ENCODE measurements at regions not wholly inside any gene's neighbourhood (a gene's known extent, or its start where the extent isn't known, plus 50 kb on each side); places are given as distances from the start of the nearest gene placed in this dataset. TPM values are rescaled to one million over a fixed set of nuclear protein-coding genes. Genes with fewer than 3 reads are reported as not detected.

DNA sequence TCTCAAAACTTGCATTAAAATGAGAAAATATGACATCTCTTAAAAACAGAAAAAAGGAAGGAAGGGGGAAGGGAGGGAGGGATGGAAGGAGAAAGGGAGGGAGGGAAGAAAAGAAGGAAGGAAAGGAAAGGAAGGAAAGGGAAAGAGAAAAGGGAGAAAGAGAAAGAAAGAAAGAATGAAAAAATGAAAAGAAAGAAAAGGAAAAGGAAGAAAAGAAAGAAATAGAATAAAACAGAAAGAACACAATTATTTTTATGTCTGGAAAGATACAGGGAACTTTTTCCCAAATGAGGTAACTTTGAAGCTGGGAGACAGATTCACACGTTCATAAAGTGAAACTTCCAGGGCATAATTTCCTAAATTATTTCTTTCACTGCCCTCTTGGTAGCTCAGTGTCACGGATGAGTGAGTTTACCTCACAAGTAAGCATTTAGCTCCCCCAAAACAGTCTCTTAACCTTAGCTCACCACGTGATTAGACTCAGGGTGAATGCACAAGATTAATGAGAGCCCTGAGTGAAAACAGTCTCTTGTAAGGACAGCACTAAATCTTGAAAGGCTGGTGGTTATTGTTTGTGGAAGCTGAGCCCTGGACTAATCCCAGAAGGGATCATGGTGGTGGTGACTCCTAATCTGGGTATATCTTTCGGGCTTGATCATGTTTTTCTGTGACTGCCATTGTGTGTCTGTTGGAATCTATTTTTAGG is 74.1 kb upstream of the HDAC9 start:
- ATAC-seq (no peak), DNase-seq (ENCODE audit: low spot score) (no peak)
- intact Hi-C loops (cut with DNase I) = no loop called here

DNA sequence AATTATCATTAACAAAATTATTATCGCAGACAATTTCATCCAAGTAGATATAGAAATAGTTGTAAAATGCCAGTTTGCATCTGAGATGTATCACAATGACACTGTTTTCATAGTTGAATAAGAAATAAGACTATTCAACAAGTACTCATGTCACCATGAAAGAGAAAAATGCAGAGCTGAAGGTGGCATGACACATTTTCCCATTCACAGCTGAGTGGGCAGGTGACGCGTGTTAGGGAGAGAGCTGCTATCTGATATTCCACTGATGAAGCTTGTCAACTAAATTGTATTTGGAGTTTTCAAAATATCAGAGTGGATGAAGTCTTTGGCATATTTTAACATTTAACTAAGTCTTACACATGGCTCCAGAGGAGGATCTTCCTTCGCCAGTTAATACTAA is 70.3 kb upstream of the HDAC9 start:
- no peak for DNase-seq (ENCODE audit: low spot score)
- intact Hi-C loops (cut with DNase I) = loop anchor here (5.0 kb wide), 1 partner anchor 1967 kb away; no protein-coding TSS in a partner anchor
- ATAC-seq = no peak

DNA sequence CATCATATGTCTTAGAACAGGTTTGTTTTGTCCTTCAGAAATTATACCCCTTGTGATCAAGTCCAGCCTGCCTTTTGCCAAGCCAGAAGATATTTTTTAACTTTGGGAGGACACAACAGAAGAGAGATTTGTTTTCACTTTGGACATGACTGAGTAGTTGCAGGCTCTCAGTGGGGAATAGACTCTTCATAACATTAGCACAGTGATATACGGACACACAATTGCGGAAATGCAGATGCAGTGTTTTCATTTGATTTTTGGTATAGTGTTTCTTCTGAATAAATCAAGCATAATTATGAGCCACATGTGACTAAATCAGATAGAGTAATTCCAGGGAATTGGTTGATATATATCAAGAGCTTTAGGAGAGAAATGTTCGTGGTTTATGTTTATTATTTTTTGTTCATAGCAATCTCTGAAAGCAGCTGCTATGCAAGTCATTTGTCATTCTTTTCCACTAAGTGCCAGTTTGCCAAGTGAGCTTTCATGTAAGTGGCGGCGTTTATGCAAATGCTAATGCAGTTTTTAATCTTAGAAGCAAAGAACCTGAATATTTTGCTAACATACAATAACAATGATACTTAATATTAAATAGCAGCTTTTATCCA is 69.6 kb upstream of the HDAC9 start:
- intact Hi-C loops (cut with DNase I) = loop anchor here (5.0 kb wide), 1 partner anchor 1966 kb away; no protein-coding TSS in a partner anchor
- ATAC-seq (no peak), DNase-seq (ENCODE audit: low spot score) (no peak)

DNA sequence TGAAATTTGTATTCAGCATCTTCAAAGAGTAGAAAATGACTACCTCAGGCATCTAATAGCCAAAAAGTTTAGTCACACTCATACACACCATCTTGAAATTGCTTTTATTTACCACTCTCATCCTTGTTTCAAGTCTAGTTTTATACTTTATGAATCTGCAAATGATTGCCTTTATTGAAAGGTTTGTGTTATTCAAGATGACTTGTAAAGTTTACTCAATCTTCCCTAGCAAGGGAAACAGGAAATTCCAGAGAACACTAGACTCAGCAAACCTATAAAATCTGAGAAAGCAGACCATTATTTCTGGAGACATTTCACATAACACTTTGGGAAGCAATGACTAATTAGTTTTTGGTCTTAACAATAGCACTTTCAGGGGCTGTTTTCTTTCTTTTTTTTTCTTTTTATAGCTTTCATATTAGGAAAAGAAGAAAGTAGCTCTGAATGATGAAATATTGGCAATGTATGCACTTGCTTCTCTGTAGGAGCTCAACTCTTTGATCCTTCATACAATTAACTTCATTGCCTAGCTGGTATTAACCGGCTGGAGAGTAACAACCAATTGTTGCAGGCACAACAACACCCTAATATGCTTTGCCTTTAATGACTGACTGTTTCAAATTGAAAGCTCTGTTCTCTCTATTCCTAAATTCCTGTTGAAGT is 68.9 kb upstream of the HDAC9 start:
- ATAC-seq (no peak), DNase-seq (ENCODE audit: low spot score) (no peak)
- intact Hi-C loops (cut with DNase I) = loop anchor here (5.0 kb wide), 1 partner anchor 1966 kb away; no protein-coding TSS in a partner anchor

DNA sequence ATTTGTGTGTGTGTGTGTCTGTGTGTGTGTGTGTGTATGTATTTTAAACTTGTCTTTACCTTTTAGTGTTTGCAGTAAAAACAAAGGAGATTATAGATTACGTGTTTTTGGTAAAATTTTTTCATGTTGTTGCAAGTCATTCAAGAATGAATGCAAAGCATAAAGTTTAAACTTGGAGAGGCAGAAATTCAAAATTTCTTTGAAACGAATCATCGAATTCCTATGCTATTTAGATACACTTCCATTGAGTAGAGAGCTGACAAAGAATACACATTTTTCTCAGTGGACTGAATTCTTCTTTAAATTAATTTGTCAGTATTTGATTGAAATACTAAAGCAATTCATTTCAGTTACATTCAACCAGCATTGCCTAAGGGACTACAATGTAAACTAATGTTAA is 66.0 kb upstream of the HDAC9 start:
- no peak for DNase-seq (ENCODE audit: low spot score)
- intact Hi-C loops (cut with DNase I) = loop anchor here (5.0 kb wide), 1 partner anchor 1963 kb away; no protein-coding TSS in a partner anchor
- ATAC-seq = no peak

DNA sequence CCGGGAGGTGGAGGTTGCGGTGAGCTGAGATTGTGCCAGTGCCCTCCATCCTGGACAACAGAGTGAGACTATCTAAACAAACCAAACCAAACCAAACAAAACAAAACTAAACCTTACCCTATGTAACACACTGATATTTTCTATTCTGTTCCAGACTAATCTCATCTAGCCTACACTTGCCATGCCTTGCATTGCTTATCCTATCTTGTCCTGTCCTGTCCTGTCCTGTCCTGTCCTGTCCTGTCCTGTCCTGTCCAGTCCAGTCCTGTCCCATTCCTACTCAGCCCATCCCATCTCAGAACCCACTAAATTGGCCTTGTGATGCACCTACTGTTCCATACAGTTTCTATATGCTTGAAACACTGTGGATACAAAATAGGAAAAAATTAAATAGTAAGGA is 64.7 kb upstream of the HDAC9 start:
- intact Hi-C loops (cut with DNase I) = no loop called here

DNA sequence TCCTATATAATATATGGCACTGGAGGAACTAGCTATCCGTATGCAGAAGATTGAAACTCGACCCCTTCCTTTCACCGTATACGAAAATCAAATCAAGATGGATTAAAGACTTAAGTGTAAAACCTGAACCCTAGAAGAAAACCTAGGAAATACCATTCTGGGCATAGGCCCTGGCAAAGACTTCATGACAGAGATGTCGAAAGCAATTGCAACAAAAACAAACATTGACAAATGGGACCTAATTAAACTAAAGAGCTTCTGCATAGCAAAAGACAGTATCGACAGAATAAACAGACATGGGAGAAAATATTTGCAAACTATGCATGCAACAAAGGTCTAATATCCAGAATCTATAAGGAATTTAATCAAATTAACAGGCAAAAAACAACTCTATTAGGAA is 61.4 kb upstream of the HDAC9 start:
- no peak for ATAC-seq
- intact Hi-C loops (cut with DNase I) = no loop called here
- no peak for DNase-seq (ENCODE audit: low spot score)

More for the DNA sequence above, 64.7 kb upstream of the HDAC9 start:
- ATAC-seq (no peak), DNase-seq (ENCODE audit: low spot score) (no peak)

DNA sequence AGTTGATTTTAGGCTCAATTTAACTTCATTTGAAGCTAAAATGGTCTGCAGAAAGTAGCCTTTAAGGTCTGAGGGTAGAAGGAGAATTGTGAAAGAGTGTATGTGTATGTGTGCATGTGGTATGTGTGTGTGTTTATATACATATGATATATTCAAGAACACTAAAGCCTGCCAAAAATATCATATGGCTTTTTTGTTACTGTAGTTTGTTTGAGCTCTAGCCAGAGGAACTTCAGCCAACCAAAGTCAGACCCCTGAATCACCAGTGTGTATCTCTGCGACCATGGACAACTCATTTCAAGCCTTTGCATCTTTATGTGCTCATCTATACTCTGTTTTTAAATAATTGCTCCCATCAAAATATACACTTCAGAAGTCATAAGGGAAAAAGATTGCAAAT is 58.4 kb upstream of the HDAC9 start:
- intact Hi-C loops (cut with DNase I) = no loop called here
- DNase-seq (ENCODE audit: low spot score) (no peak), ATAC-seq (no peak)

DNA sequence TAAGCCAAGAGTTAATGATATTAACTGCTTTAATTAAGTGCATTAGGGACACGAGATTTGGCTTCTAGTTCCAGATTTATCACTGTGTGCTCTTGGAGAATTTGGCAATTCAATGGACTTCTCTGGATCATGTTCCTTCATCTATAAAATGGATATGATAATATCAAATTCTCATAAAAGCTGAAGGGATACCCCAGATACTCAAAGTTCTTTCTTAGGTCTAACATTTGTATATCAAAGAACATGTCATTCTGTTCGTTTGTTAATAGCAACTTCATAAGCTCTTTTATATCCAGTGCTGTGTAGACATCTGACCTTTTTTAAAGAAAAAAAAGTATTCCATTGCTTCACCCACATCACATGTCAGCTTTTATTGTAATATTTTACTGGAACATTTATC is 54.6 kb upstream of the HDAC9 start:
- intact Hi-C loops (cut with DNase I) = no loop called here
- ATAC-seq (no peak), DNase-seq (ENCODE audit: low spot score) (no peak)

DNA sequence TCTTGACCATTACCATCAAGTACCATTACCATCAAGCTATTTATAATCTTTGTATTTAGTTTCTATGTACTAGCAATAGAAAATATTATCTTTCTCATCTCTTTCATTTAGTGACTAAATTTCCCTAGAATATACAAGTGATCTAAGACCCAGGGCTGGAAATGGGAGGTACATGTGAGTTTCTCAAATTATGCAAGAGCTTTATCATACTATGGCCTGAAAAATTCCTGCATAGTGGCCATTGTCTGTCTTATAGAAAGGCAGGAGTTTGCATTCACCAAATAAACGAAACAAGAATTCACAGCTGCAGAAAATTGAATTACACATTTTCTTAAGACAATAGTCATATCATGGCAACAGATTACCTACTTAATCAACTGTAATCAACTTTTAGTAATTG is 50.7 kb upstream of the HDAC9 start:
- intact Hi-C loops (cut with DNase I) = no loop called here
- ATAC-seq = no peak

DNA sequence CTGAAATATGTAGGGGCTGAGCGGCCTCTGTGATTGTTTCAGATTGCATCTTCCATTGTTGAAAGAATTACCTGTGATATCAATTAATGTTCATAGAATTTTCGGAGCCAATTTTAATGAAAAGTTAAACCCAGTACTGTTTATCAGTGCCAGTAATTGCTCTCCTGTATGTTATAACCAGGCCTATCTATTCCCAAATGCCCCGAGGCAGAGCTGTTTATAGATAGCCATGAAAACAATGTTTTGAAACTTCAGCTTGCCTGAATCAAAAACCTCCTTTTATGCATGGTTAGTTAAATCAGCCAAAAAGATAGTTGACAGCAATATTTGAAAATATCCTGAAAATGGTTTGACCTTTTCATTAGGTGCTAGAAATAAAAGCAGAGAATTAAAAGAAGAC is 50.1 kb upstream of the HDAC9 start:
- intact Hi-C loops (cut with DNase I) = no loop called here
- ATAC-seq (no peak), DNase-seq (ENCODE audit: low spot score) (no peak)

More for the DNA sequence above, 50.7 kb upstream of the HDAC9 start:
- no peak for DNase-seq (ENCODE audit: low spot score)

Small RNAs in the stretch of these regions (microRNA-seq; reads per million reads assigned to microRNA genes)
- not detected for gene MIR1302-6

Data from sciatic nerve (tissue), 2 donors.